Transverse colon (tissue), 4 donors: ENCODE measurements at regions not wholly inside any gene's neighbourhood (a gene's known extent, or its start where the extent isn't known, plus 50 kb on each side); places are given as distances from the start of the nearest gene placed in this dataset.
"Not testable (repeated sequence)": the region's sequence is repeated elsewhere in the genome, so short reads cannot be mapped to it uniquely, and the experiment has no call there.

ENCODE experiments used
- DNase-seq: peaks from one replicate; pipeline ENCODE4 v3.0.0-alpha.2; 2019
- H3K27ac ChIP-seq, 4 donors: fragments of 200-600 bp; sonication (generic); 2 replicates each; pipeline ENCODE4 v1.5.1; 2016 to 2018; ENCODE audit warnings: inconsistent platforms in 4 of 4
- H3K27me3 ChIP-seq: fragments of 200-600 bp; sonication (generic); 2 replicates; pipeline ENCODE4 v1.5.1; 2017; ENCODE audit warnings: inconsistent platforms
- H3K36me3 ChIP-seq, 4 donors: fragments of 200-600 bp; sonication (generic); 2 replicates each; pipeline ENCODE4 v1.5.1; 2017 to 2019; ENCODE audit warnings: inconsistent platforms in 4 of 4
- H3K4me1 ChIP-seq, 4 donors: fragments of 200-600 bp; sonication (generic); 2 replicates each; pipeline ENCODE4 v1.5.1; 2017 to 2020; ENCODE audit warnings: inconsistent platforms in 4 of 4
- H3K4me3 ChIP-seq, 4 donors: fragments of 200-600 bp; sonication (generic); 1 replicate in 1 of 4; 2 replicates in 3 of 4; pipeline versions ENCODE4 v1.5.1 to v1.6.1; 2017 to 2019; ENCODE audit warnings: inconsistent platforms in 4 of 4
- H3K9me3 ChIP-seq, 2 donors: fragments of 200-600 bp; sonication (generic); 2 replicates each; pipeline ENCODE4 v1.5.1; 2017 to 2019; ENCODE audit warnings: inconsistent platforms in 2 of 2
- CTCF ChIP-seq, 5 experiments: fragments of 200-600 bp in 3 of 5; fragments of 450-650 bp in 2 of 5; sonication (generic) in 3 of 5; IDR thresholded peaks; 1 replicate in 2 of 5; 2 replicates in 3 of 5; pipeline ENCODE4 v1.5.1; 2016 to 2017; ENCODE audit warnings: antibody characterized with exemption in 5 of 5, inconsistent platforms in 3 of 5, mild to moderate bottlenecking in 2 of 5, moderate library complexity in 1 of 5
- EP300 ChIP-seq: sonication (generic); formaldehyde crosslinking; IDR thresholded peaks from one replicate; pipeline ENCODE4 v1.6.1; 2017; ENCODE audit warnings: antibody characterized with exemption, low read depth
- POLR2A ChIP-seq: fragments of 450-650 bp; IDR thresholded peaks from one replicate; pipeline ENCODE4 v1.6.1; 2016; ENCODE audit warnings: antibody characterized with exemption, mild to moderate bottlenecking, moderate library complexity
- POLR2AphosphoS5 ChIP-seq, 3 donors: sonication (generic); formaldehyde crosslinking; IDR thresholded peaks; one replicate each; pipeline ENCODE4 v1.6.1; 2016; ENCODE audit warnings: antibody characterized with exemption in 3 of 3
- WGBS, 2 donors: methylation state at CpG; one replicate each; pipeline ENCODE4 v1.1.5; 2018; ENCODE audit warnings: low coverage in 1 of 2; 5-methylcytosine and 5-hydroxymethylcytosine counted together
- in situ Hi-C, 4 donors: fragments of 200-750 bp; cut with MboI; loops; one replicate each; pipeline versions ENCODE4 v1.15.0 to v1.15.1; 2017; ENCODE audit warnings: low sequenced_read_pairs in 3 of 4, low pct_ligation_motif_present in 1 of 4, low pct_unique_long_range_greater_than_20kb in 1 of 4
- intact Hi-C: fragments of 100-400 bp; cut with DNase I; formaldehyde crosslinking; loops from one replicate; pipeline ENCODE4 v1.15.1; 2023; ENCODE audit warnings: low total_unique reads

GRCh38 chr12:131199221-131199620 lies 245.5 kb downstream of the ADGRD1 start:
- Histone ChIP-seq H3K36me3 (no peaks in the 10 kb centered on the region), H3K27ac (no peak overlapping the region), H3K4me3 (no peak overlapping the region), H3K9me3 (no peaks in the 10 kb centered on the region), H3K4me1 (no peaks in the 10 kb centered on the region), H3K27me3 (no peaks in the 10 kb centered on the region)
- intact Hi-C loops (no loop called here), in situ Hi-C loops (no loop called here)
- TF ChIP-seq CTCF (IDR thresholded peaks at IDR 0.05) (no peak), POLR2A (no peak)
- DNase-seq = no peak
- 69 to 81% methylated on average over 3 of the region's 3 CpGs for WGBS, 2 donors

DNA sequence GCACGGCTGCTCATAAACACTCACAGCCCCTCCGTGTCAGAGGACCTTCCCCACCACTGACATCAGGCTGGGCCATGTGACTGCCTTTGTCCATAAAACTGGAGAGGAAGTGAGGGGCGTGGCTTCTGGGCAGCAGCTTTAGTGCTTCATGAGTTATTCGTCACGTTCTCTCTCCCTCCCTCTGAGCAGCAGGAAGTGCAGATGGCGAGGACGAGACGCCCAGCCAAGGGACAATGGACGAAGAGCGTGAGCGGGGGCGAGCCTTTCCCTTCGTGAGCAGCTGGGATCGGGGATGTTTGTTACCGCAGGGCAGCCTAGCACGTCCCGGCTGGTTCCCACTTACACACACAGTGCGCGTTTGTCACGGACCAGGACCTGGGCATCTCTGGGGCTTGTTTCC lies 248.2 kb downstream of the ADGRD1 start:
- H3K27me3 ChIP-seq, in situ Hi-C loops, H3K4me3 ChIP-seq, H3K4me1 ChIP-seq, DNase-seq, H3K9me3 ChIP-seq, intact Hi-C loops, H3K27ac ChIP-seq, H3K36me3 ChIP-seq: not testable (repeated sequence)
- WGBS, 2 donors = no CpG with 5 or more reads among the region's 20 CpGs

- DNase-seq = no peak
- H3K27me3 ChIP-seq = peaks cover 4% of the 10 kb centered on the region
- H3K27ac ChIP-seq = no peak overlapping the region
- intact Hi-C loops (no loop called here), in situ Hi-C loops (no loop called here)
- 88 to 93% methylated on average over 3 to 39 of the region's 40 CpGs for WGBS, 2 donors
- no peak overlapping the region for H3K4me3 ChIP-seq
- no peaks in the 10 kb centered on the region for H3K9me3 ChIP-seq
- H3K4me1 ChIP-seq = no peaks in the 10 kb centered on the region
- no peaks in the 10 kb centered on the region for H3K36me3 ChIP-seq
- TF ChIP-seq POLR2A (no peak), POLR2AphosphoS5 (IDR thresholded peaks at IDR 0.05) (no peak), CTCF (IDR thresholded peaks at IDR 0.05) (no peak), EP300 (no peak)
Measured at GRCh38 chr12:131202592-131203378, 249.1 kb downstream of the ADGRD1 start.

DNA sequence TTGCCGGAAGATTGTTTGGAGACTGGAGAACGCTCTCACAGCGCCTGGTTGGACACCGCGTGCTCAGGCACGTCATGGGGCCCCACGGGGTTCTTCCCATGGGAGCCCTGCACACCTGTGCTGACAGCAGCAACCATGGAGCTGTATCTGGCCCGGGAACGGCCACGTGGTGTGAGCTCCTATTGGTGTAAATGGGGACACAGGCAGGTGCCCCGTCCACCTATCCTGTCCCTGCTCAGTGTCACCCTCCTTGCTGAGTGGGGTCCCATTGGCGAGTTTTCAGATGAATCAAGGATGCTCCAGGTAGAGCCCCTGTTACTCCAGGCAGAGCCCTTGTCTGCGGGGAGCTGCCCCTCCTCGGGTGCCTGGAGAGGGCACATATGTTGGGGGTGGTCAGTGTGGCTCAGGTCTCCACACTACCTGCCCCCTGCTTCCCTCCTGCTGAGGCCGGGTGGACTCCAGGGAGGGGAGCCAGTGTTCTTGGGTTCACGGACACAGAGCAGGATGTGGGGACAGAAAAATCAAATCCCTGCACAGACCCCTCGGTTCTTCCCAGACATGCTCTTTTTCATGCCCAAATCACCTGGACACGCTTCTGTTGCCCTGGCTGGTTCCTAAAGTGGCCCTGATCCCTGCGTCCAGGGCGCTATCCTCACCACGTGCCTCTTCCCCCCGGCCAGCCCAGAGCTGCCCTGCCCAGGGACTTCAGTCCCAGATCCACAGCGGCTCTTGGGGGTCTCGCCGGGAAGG lies 250.1 kb downstream of the ADGRD1 start:
- Histone ChIP-seq H3K27me3 (peaks cover 4% of the 10 kb centered on the region), H3K4me1 (no peaks in the 10 kb centered on the region), H3K36me3 (no peaks in the 10 kb centered on the region), H3K9me3 (no peaks in the 10 kb centered on the region), H3K4me3 (no peak overlapping the region), H3K27ac (no peak overlapping the region)
- in situ Hi-C loops (no loop called here), intact Hi-C loops (no loop called here)
- no peak for TF ChIP-seq EP300
- no peak for TF ChIP-seq POLR2A
- no peak for TF ChIP-seq CTCF (IDR thresholded peaks at IDR 0.05)
- no peak for TF ChIP-seq POLR2AphosphoS5 (IDR thresholded peaks at IDR 0.05)
- DNase-seq = no peak
- WGBS, 2 donors = 86% methylated on average over 25 of the region's 25 CpGs; no CpG with 5 or more reads in 1 of the 2 donors
